ENCODE measurements at regions not wholly inside any gene's neighbourhood (a gene's known extent, or its start where the extent isn't known, plus 50 kb on each side); places are given as distances from the start of the nearest gene placed in this dataset.
A peak's percentile ranks its signal among the peaks of the same experiment; 100 is the strongest.

DNA sequence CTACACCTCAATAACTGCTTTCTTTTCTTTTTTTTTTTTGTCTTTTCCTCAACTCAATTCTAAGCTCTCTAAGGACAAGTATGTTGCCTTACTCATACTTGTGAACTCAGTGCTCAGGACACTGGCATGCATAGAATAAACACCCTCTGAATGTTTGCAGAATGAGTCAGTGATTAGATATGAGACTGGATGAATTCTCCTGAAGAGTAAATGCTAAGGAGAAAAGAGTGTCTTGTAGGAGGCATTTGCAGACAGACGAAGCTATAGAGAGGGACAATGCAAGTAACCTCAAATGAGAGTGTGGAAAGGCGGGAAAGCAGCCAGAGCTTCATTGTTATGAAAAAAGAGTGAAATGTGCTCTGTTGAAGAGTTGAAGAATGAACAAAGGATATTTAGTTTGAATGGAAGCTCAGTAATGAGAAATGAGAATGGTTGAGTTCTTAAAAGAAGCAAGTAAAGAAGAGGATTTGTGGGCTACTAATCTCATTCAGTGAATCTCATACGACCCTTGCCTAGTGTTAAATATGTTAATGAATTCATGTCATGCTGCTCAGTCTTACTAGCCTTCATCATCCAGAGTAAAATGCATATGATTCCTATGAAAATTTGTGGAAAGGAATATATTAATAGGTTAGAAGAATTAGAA lies 166.1 kb upstream of the DPYD start:
- Histone ChIP-seq H3K79me2 (ENCODE audit: control insufficient read depth, insufficient read depth, low read length, poor library complexity) (no peaks in the 10 kb centered on the region), H3K27ac (ENCODE audit: low read depth, low read length) (no peak overlapping the region), H4K91ac (ENCODE audit: low read depth, low read length) (no peak overlapping the region), H3K4me2 (ENCODE audit: low read length) (no peak overlapping the region), H3K9ac (ENCODE audit: low read length) (no peak overlapping the region), H3K79me1 (ENCODE audit: low read length) (no peaks in the 10 kb centered on the region), H3K27me3 (ENCODE audit: insufficient read depth, low read length) (no peaks in the 10 kb centered on the region), H4K12ac (ENCODE audit: low read depth, low read length) (no peak overlapping the region), H2AFZ (ENCODE audit: insufficient read depth, low read length, poor library complexity) (no peak overlapping the region), H3K18ac (ENCODE audit: low read length) (no peak overlapping the region), H3K4ac (ENCODE audit: low read depth, low read length) (no peak overlapping the region), H3K4me3 (ENCODE audit: low read depth, low read length) (no peak overlapping the region), H3K9me3 (ENCODE audit: insufficient read depth, low read depth, low read length) (no peaks in the 10 kb centered on the region), H3K14ac (ENCODE audit: low read length) (no peak overlapping the region), H4K8ac (ENCODE audit: low read depth, low read length) (no peak overlapping the region), H2BK5ac (ENCODE audit: low read depth, low read length, poor library complexity) (no peak overlapping the region), H2BK120ac (ENCODE audit: insufficient read depth, low read length, poor library complexity) (no peak overlapping the region), H3K4me1 (ENCODE audit: control insufficient read depth in 1 of 2, insufficient read depth in 2 of 2, low read length in 2 of 2) (peaks cover 0 to 5% of the 10 kb centered on the region in 2 experiments), H2BK12ac (ENCODE audit: low read length) (no peak overlapping the region), H3K23ac (ENCODE audit: low read length) (no peak overlapping the region), H3K36me3 (ENCODE audit: control insufficient read depth in 1 of 2, insufficient read depth in 2 of 2, low read length in 2 of 2) (no peaks in the 10 kb centered on the region), H2AK5ac (ENCODE audit: low read length) (no peak overlapping the region)
- peak; percentile 50 to 81 for DNase-seq
- WGBS (ENCODE audit: extremely low coverage, insufficient coverage, insufficient read length) = no CpG with 5 or more reads among the region's 3 CpGs

DNA sequence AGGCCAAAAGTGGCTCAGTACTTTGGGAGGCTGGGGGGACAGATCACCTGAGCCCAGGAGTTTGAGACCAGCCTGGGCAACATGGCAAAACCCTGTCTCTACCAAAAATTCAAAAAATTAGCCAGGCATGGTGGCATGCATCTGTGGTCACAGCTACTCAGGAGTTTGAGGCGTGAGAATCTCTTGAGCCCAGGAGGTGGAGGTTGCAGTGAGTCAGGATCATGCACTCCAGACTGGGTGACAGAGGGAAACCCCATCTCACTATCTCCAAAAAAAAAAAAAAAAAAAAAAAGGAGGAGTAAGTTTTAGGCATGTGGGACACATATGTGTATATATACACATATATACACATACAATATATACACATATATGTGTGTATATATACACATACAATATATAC lies 165.3 kb upstream of the DPYD start:
- Histone ChIP-seq H3K9ac (ENCODE audit: low read length) (no peak overlapping the region), H3K4me1 (ENCODE audit: control insufficient read depth in 1 of 2, insufficient read depth in 2 of 2, low read length in 2 of 2) (peaks cover 0 to 5% of the 10 kb centered on the region in 2 experiments), H3K27me3 (ENCODE audit: insufficient read depth, low read length) (no peaks in the 10 kb centered on the region), H3K4ac (ENCODE audit: low read depth, low read length) (no peak overlapping the region), H4K12ac (ENCODE audit: low read depth, low read length) (no peak overlapping the region), H2BK12ac (ENCODE audit: low read length) (peak overlapping the region; percentile 89), H3K9me3 (ENCODE audit: insufficient read depth, low read depth, low read length) (no peaks in the 10 kb centered on the region), H4K8ac (ENCODE audit: low read depth, low read length) (no peak overlapping the region), H3K14ac (ENCODE audit: low read length) (no peak overlapping the region), H4K91ac (ENCODE audit: low read depth, low read length) (peak overlapping the region; percentile 14), H3K4me3 (ENCODE audit: low read depth, low read length) (no peak overlapping the region), H3K27ac (ENCODE audit: low read depth, low read length) (no peak overlapping the region), H2AFZ (ENCODE audit: insufficient read depth, low read length, poor library complexity) (no peak overlapping the region), H2AK5ac (ENCODE audit: low read length) (no peak overlapping the region), H3K36me3 (ENCODE audit: control insufficient read depth in 1 of 2, insufficient read depth in 2 of 2, low read length in 2 of 2) (no peaks in the 10 kb centered on the region), H3K4me2 (ENCODE audit: low read length) (no peak overlapping the region), H3K18ac (ENCODE audit: low read length) (no peak overlapping the region), H3K23ac (ENCODE audit: low read length) (no peak overlapping the region), H2BK5ac (ENCODE audit: low read depth, low read length, poor library complexity) (no peak overlapping the region), H2BK120ac (ENCODE audit: insufficient read depth, low read length, poor library complexity) (peak overlapping the region; percentile 43), H3K79me1 (ENCODE audit: low read length) (no peaks in the 10 kb centered on the region), H3K79me2 (ENCODE audit: control insufficient read depth, insufficient read depth, low read length, poor library complexity) (no peaks in the 10 kb centered on the region)
- DNase-seq = no peak
- no CpG with 5 or more reads among the region's 1 CpG for WGBS (ENCODE audit: extremely low coverage, insufficient coverage, insufficient read length)

- no peak overlapping the region for H3K9ac ChIP-seq (ENCODE audit: low read length)
- no peak overlapping the region for H3K23ac ChIP-seq (ENCODE audit: low read length)
- no peak overlapping the region for H2AK5ac ChIP-seq (ENCODE audit: low read length)
- no peak overlapping the region for H2BK12ac ChIP-seq (ENCODE audit: low read length)
- H3K27me3 ChIP-seq (ENCODE audit: insufficient read depth, low read length) = no peaks in the 10 kb centered on the region
- H2BK5ac ChIP-seq (ENCODE audit: low read depth, low read length, poor library complexity) = no peak overlapping the region
- peaks cover 0 to 5% of the 10 kb centered on the region in 2 experiments for H3K4me1 ChIP-seq (ENCODE audit: control insufficient read depth in 1 of 2, insufficient read depth in 2 of 2, low read length in 2 of 2)
- H3K4ac ChIP-seq (ENCODE audit: low read depth, low read length) = no peak overlapping the region
- no peak overlapping the region for H3K4me3 ChIP-seq (ENCODE audit: low read depth, low read length)
- no CpG with 5 or more reads among the region's 2 CpGs for WGBS (ENCODE audit: extremely low coverage, insufficient coverage, insufficient read length)
- no peak for DNase-seq
- no peaks in the 10 kb centered on the region for H3K36me3 ChIP-seq (ENCODE audit: control insufficient read depth in 1 of 2, insufficient read depth in 2 of 2, low read length in 2 of 2)
- H4K91ac ChIP-seq (ENCODE audit: low read depth, low read length) = no peak overlapping the region
- H3K27ac ChIP-seq (ENCODE audit: low read depth, low read length) = no peak overlapping the region
- H2BK120ac ChIP-seq (ENCODE audit: insufficient read depth, low read length, poor library complexity) = no peak overlapping the region
- H3K4me2 ChIP-seq (ENCODE audit: low read length) = no peak overlapping the region
- no peaks in the 10 kb centered on the region for H3K79me1 ChIP-seq (ENCODE audit: low read length)
- no peak overlapping the region for H2AFZ ChIP-seq (ENCODE audit: insufficient read depth, low read length, poor library complexity)
- H3K14ac ChIP-seq (ENCODE audit: low read length) = no peak overlapping the region
- H3K18ac ChIP-seq (ENCODE audit: low read length) = no peak overlapping the region
- H4K8ac ChIP-seq (ENCODE audit: low read depth, low read length) = no peak overlapping the region
- H4K12ac ChIP-seq (ENCODE audit: low read depth, low read length) = no peak overlapping the region
- H3K9me3 ChIP-seq (ENCODE audit: insufficient read depth, low read depth, low read length) = no peaks in the 10 kb centered on the region
- H3K79me2 ChIP-seq (ENCODE audit: control insufficient read depth, insufficient read depth, low read length, poor library complexity) = no peaks in the 10 kb centered on the region
Observed at GRCh38 chr1:98084188-98084587, 163.4 kb upstream of the DPYD start.

GRCh38 chr1:98081944-98082343 lies 161.1 kb upstream of the DPYD start:
- no peak overlapping the region for H2AK5ac ChIP-seq (ENCODE audit: low read length)
- H3K4me1 ChIP-seq (ENCODE audit: control insufficient read depth in 1 of 2, insufficient read depth in 2 of 2, low read length in 2 of 2) = peaks cover 0 to 5% of the 10 kb centered on the region in 2 experiments
- H3K23ac ChIP-seq (ENCODE audit: low read length) = no peak overlapping the region
- H4K8ac ChIP-seq (ENCODE audit: low read depth, low read length) = no peak overlapping the region
- no peak overlapping the region for H3K27ac ChIP-seq (ENCODE audit: low read depth, low read length)
- H4K12ac ChIP-seq (ENCODE audit: low read depth, low read length) = no peak overlapping the region
- H3K27me3 ChIP-seq (ENCODE audit: insufficient read depth, low read length) = no peaks in the 10 kb centered on the region
- WGBS (ENCODE audit: extremely low coverage, insufficient coverage, insufficient read length) = no CpG with 5 or more reads among the region's 1 CpG
- no peak overlapping the region for H2AFZ ChIP-seq (ENCODE audit: insufficient read depth, low read length, poor library complexity)
- no peak overlapping the region for H3K4ac ChIP-seq (ENCODE audit: low read depth, low read length)
- no peak overlapping the region for H2BK12ac ChIP-seq (ENCODE audit: low read length)
- no peak overlapping the region for H3K14ac ChIP-seq (ENCODE audit: low read length)
- no peaks in the 10 kb centered on the region for H3K9me3 ChIP-seq (ENCODE audit: insufficient read depth, low read depth, low read length)
- no peak overlapping the region for H3K18ac ChIP-seq (ENCODE audit: low read length)
- no peaks in the 10 kb centered on the region for H3K36me3 ChIP-seq (ENCODE audit: control insufficient read depth in 1 of 2, insufficient read depth in 2 of 2, low read length in 2 of 2)
- no peak overlapping the region for H3K9ac ChIP-seq (ENCODE audit: low read length)
- no peak overlapping the region for H3K4me3 ChIP-seq (ENCODE audit: low read depth, low read length)
- H3K79me1 ChIP-seq (ENCODE audit: low read length) = no peaks in the 10 kb centered on the region
- H3K79me2 ChIP-seq (ENCODE audit: control insufficient read depth, insufficient read depth, low read length, poor library complexity) = no peaks in the 10 kb centered on the region
- no peak overlapping the region for H2BK120ac ChIP-seq (ENCODE audit: insufficient read depth, low read length, poor library complexity)
- H3K4me2 ChIP-seq (ENCODE audit: low read length) = no peak overlapping the region
- H4K91ac ChIP-seq (ENCODE audit: low read depth, low read length) = no peak overlapping the region
- DNase-seq = peak in 1 of 2 donors; percentile 39
- H2BK5ac ChIP-seq (ENCODE audit: low read depth, low read length, poor library complexity) = no peak overlapping the region

All from trophoblast cell (in vitro differentiated cells and primary cell).